HG02973 (cell line): ENCODE measurements at regions not wholly inside any gene's neighbourhood (a gene's known extent, or its start where the extent isn't known, plus 50 kb on each side); places are given as distances from the start of the nearest gene placed in this dataset.
"Not testable (repeated sequence)": the region's sequence is repeated elsewhere in the genome, so short reads cannot be mapped to it uniquely, and the experiment has no call there.

Source experiments
- ATAC-seq: cut with Tn5 transposase; IDR thresholded peaks from one replicate; pipeline ENCODE4 v1.9.1; 2021; ENCODE audit warnings: moderate library complexity; ENCODE audit not compliant: unreplicated experiment

- ATAC-seq, result not testable (repeated sequence)
These were observed 600.1 kb downstream of the PRR16 start for GRCh38 chr5:121064241-121064640.

DNA sequence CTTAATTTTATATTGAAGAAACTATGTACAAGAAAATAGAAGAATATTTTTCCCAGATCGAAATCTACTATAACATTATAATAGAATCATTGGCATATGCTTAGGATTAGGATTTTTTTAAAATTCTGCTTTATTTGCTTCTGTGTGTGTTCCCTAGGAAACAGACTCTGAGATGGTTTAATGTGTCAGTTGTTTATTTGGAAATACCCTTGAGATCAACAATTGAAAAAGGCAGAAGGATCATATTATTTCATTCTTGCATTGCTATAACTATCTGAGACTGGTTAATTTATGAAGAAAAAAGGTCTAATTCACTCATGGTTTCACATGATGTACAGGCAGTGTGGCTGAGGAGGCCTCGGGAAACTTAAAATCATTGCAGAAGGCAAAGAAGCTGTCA, 622.6 kb downstream of the PRR16 start:
- no peak for ATAC-seq

- ATAC-seq, result no peak
These were observed 623.5 kb downstream of the PRR16 start for GRCh38 chr5:121087560-121087959.

DNA sequence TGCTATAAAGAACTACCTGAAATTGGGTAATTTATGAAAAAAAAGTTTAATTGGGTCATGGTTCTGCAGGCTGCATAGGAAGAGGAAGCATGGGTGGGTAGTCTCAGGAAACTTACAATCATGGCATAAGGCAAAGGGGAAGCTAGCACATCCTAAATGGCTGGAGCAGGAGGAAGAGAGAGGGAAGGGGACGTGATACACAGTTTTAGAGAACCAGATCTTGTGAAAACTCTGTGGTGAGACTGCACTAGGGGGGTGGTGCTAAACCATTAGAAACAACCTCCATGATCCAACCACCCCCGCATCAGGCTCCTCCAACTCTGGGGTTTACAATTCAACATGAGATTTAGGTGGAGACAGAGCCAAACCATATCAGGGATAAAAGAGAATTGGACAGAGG, 624.2 kb downstream of the PRR16 start:
- no peak for ATAC-seq

DNA sequence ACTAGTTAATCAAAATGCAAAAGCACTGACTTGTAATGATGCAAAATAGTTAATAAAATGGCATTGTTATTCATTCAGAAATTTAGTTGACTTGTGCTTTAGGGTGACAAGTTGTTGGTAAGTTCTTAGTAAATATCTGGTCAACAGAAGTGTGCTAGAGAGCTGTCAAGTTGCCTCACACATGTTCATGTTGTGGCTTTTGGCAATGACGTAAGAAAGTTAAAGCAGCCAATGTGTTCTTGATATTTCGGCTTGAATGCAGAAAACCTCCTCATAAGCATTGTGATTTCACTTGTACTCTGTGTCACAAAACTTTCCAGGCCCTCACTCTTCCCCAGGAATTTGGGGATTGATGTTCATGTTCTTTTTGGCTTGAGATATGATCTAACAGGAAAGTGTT, 626.7 kb downstream of the PRR16 start:
- no peak for ATAC-seq

DNA sequence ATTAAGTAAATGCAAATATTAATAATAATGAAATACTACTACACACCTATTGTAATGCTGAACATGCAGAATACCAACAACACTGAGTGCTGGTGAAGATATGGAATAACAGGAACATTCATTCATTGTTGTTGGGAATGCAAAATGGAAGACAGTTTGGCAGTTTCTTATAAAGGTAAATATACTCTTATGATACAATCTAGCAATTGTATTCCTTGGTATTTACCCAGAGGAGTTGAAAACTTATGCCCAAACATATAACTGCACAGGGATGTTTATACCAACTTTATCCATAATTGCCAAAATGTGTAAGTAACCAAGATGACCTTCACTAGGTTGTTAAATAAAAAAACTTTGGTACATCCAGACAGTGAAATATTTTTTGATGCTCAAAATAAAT, 636.8 kb downstream of the PRR16 start:
- ATAC-seq, result no peak

- no peak for ATAC-seq
These were observed 641.8 kb downstream of the PRR16 start for GRCh38 chr5:121105921-121106320.

GRCh38 chr5:121106721-121107690, 642.9 kb downstream of the PRR16 start:
- not testable (repeated sequence) for ATAC-seq

DNA sequence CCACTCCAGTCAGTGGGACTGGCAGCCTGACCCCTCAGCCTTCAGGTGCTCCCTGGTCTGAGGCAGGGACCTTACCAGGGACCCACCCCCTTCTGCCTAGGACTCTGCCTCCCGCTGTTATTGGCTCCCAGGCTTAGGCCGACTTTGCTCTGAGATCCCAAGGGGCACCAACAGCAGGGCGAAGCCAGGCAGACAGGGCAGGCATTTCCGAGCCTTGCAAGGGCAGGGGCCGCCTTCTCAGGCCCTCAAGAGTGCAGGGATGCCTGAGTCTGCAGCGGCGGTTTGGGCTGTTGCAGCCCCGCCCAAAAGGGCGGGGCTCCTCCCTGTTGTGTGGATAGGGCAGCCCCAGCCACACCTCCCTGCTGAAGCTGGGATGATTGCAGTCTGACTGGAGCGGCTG, 644.6 kb downstream of the PRR16 start:
- ATAC-seq, result no peak

DNA sequence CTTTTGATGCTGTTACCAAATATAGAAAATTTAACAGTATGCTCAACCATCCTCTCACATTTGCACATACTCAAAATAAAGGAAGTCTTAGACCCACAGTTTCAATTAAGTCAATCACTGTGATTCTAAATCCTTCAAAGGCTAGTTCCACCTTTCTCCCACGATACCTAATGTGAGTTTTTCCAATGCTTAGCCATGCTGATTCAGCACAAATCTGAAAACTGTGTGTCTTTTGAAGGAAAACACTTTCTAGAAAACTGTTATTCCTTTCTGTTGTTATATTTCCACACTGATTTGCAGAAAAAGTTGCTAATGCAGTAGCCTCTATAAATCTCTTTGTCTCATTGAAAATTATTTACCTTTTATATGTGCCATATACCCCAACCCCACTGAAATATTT, 645.7 kb downstream of the PRR16 start:
- ATAC-seq, result no peak

- no peak for ATAC-seq
These were observed 657.7 kb downstream of the PRR16 start for GRCh38 chr5:121121786-121122185.

DNA sequence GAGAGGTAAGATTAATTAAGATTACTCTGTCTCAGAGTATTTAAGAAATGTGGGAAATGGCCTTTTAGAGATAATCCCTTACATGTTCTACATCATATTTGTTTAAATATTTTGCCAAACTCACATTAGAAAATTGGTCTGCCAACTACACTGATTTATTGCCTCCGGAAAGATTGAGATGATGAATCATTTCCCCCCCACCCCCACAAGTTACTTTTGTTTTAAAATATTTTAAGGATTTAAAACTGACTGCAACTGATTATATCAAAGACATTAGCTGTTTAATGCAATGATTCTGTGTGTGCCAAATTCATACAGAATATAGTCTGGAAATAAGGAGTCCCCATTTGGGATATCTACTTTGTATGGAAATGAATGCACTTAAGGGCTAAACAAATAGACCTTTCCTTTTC, 674.4 kb downstream of the PRR16 start:
- ATAC-seq, result no peak

GRCh38 chr5:121138952-121139351, 674.9 kb downstream of the PRR16 start:
- no peak for ATAC-seq

- no peak for ATAC-seq
These were observed 680.7 kb downstream of the PRR16 start for GRCh38 chr5:121144764-121145163.

GRCh38 chr5:121151534-121151933, 687.4 kb downstream of the PRR16 start:
- ATAC-seq, result no peak

- peak; percentile 48 for ATAC-seq
These were observed 688.3 kb downstream of the PRR16 start for GRCh38 chr5:121152411-121152810.

DNA sequence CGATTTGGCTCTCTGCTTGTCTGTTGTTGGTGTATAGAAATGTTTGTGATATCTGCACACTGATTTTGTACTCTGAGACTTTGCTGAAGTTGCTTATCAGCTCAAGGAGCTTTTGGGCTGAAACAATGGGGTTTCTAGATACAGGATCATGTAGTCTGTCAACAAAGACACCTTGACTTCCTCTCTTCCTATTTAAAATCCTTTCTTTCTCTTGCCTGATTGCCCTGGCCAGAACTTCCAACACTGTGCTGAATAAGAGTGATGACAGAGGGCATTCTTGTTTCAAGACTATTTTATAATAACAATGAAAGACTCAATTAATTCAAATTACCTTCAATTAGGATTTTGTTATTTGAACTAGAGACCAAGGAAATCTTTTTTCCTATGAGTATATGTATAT, 692.5 kb downstream of the PRR16 start:
- no peak for ATAC-seq

DNA sequence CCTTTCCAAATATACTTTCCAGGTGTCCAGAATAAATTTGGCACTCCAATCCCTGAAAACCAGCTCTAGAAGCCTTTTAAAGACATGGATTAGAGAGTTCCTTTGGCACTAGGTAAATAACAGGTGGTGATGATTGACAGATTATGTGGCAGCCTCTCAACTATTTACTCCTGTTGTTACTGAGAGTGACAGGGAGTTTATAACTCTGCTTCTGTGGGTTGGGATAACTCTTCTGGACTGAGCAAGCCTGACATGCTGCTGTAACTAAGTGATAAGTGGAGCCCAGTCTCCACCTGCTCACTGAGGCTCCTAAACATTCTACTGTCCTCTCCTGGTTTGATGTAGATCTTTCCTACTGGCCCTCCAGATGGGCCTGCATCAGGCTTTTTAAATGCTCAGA, 693.2 kb upstream of the FTMT start:
- no peak for ATAC-seq

- no peak for ATAC-seq
These were observed 691.1 kb upstream of the FTMT start for GRCh38 chr5:121160591-121160990.

GRCh38 chr5:121164632-121165031, 687.0 kb upstream of the FTMT start:
- ATAC-seq, result no peak

DNA sequence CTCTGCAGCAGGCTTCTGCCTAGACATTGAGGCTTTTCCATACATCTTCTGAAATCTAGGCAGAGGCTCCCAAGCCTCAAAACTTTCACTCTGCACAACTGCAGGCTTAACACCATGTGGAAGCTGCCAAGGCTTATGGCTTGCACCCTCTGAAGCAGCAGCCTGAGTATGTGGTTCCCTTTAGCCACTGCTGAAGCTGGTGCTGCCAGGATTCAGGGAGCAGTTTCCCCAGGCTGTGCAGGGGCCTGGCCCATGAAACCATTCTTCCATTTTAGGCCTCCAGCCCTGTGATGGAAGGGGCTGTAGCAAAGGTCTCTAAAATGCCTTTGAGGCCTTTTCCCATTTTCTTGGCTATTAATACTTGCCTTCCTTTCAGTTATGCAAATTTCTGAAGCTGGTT, 680.3 kb upstream of the FTMT start:
- no peak for ATAC-seq

DNA sequence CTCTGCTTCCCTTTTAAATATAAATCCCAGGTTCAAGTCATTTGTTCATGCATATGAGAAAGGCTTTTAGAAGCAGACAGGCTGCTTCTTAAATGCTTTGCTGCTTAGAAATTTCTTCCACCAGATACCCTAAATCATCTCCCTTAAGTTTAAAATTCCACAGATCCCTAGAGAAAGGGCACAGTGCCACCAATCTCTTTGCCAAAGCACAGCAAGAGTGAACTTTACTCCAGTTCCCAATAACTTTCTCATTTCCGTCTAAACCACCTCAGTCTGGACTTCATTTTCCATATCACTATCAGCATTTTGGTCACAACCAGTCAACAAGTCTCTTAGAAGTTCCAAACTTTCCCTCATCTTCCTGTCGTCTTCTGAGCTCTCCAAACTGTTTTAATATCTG, 679.8 kb upstream of the FTMT start:
- ATAC-seq, result no peak

DNA sequence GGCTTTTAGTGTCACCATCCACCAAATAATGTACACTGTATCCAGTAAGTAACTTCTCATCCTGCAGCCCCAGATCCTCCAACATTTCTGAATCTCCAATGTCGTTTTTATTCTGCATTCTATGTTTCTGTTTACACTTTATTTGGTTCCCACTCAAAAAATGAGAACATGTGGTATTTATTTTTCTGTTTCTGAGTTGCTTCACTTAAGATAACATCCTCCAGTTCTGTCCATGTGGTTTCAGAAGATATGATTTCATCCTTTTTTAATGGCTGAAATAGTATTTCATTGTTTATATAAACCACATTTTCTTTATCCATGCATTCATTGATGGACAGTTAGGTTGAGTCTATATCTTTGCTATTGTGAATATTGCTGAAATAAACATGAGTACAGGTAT, 677.3 kb upstream of the FTMT start:
- no peak for ATAC-seq
